Erythroblast (primary cell): ENCODE measurements at regions not wholly inside any gene's neighbourhood (a gene's known extent, or its start where the extent isn't known, plus 50 kb on each side); places are given as distances from the start of the nearest gene placed in this dataset.

Experiments used
- GATA1 ChIP-seq: IDR thresholded peaks from 2 replicates; pipeline ENCODE4 v1.6.1; 2011; ENCODE audit warnings: low read depth, mild to moderate bottlenecking, control low read depth, low read length, moderate library complexity
- POLR2A ChIP-seq: IDR thresholded peaks from 2 replicates; pipeline ENCODE4 v1.6.1; 2011; ENCODE audit warnings: mild to moderate bottlenecking, low read length

DNA sequence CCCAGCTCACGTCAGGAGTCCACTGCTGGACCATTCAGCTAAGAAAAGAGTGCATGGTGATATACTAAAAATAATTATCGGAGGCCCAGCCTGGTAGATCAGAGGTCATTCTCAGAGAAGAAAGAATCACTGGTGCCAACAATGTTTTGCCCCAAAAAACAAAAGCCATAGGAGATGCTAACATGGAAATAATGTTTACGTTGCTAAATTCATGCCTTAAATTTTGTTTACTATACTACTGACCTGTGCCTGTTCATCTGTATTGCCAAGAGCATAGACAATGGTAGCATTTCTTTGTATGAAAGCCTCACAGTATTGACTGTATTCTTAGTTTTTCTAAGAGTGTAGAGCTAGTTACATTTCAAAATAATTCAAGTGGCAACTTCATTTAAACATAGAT is 138.1 kb upstream of the GPR149 start:
- no peak for TF ChIP-seq POLR2A
- no peak for TF ChIP-seq GATA1
